Skin of body (tissue), 1 donor: ENCODE measurements at regions not wholly inside any gene's neighbourhood (a gene's known extent, or its start where the extent isn't known, plus 50 kb on each side); places are given as distances from the start of the nearest gene placed in this dataset.

Source experiments
- DNase-seq: peaks from one replicate; lab custom pipeline; 2025; lab: John Stamatoyannopoulos, UW

- DNase-seq: peak; percentile 9
These were observed 55.2 kb downstream of the FOS start for GRCh38 chr14:75333606-75334548.

GRCh38 chr14:75334549-75335051 is 56.0 kb downstream of the FOS start:
- DNase-seq: no peak

- no peak for DNase-seq
These were observed 56.9 kb downstream of the FOS start for GRCh38 chr14:75335571-75335970.

- DNase-seq: no peak
These were observed 59.8 kb downstream of the FOS start for GRCh38 chr14:75338398-75338797.

GRCh38 chr14:75339059-75339458 is 60.4 kb downstream of the FOS start:
- peak; percentile 33 for DNase-seq

- peak; percentile 49 for DNase-seq
These were observed 62.3 kb downstream of the FOS start for GRCh38 chr14:75340921-75341320.

- no peak for DNase-seq
These were observed 63.0 kb downstream of the FOS start for GRCh38 chr14:75341620-75342019.

- no peak for DNase-seq
These were observed 64.4 kb downstream of the FOS start for GRCh38 chr14:75342762-75343599.

- DNase-seq: no peak
These were observed 65.3 kb downstream of the FOS start for GRCh38 chr14:75343911-75344310.

- DNase-seq: no peak
These were observed 65.8 kb downstream of the FOS start for GRCh38 chr14:75344411-75344810.

GRCh38 chr14:75350505-75351060 is 72.0 kb downstream of the FOS start:
- DNase-seq: no peak

GRCh38 chr14:75359098-75359497 is 68.7 kb upstream of the JDP2 start:
- no peak for DNase-seq

- no peak for DNase-seq
These were observed 66.8 kb upstream of the JDP2 start for GRCh38 chr14:75361041-75361440.

- DNase-seq: no peak
These were observed 65.9 kb upstream of the JDP2 start for GRCh38 chr14:75361751-75362433.

GRCh38 chr14:75363130-75363529 is 64.7 kb upstream of the JDP2 start:
- DNase-seq: no peak

- DNase-seq: no peak
These were observed 64.1 kb upstream of the JDP2 start for GRCh38 chr14:75363570-75364227.

- DNase-seq: no peak
These were observed 62.7 kb upstream of the JDP2 start for GRCh38 chr14:75365116-75365515.

- no peak for DNase-seq
These were observed 60.9 kb upstream of the JDP2 start for GRCh38 chr14:75366963-75367362.

GRCh38 chr14:75368333-75368732 is 59.5 kb upstream of the JDP2 start:
- DNase-seq: no peak

- no peak for DNase-seq
These were observed 58.3 kb upstream of the JDP2 start for GRCh38 chr14:75369506-75369905.
